Hematopoietic multipotent progenitor cell treated with erythropoietin and hydrocortisone succinate and interleukin-3 and kit ligand, for 8 days (in vitro differentiated cells): ENCODE measurements at regions not wholly inside any gene's neighbourhood (a gene's known extent, or its start where the extent isn't known, plus 50 kb on each side); places are given as distances from the start of the nearest gene placed in this dataset.
"Not testable (repeated sequence)": the region's sequence is repeated elsewhere in the genome, so short reads cannot be mapped to it uniquely, and the experiment has no call there.

Source experiments
- DNase-seq: peaks from one replicate; pipeline ENCODE4 v3.0.0-alpha.2; 2015

GRCh38 chr14:105601360-105602242 is 75.2 kb downstream of the TMEM121 start:
- no peak for DNase-seq

GRCh38 chr14:105602243-105602750 is 75.9 kb downstream of the TMEM121 start:
- no peak for DNase-seq

- peak; percentile 56 for DNase-seq
Observed at GRCh38 chr14:105602799-105603793, 76.7 kb downstream of the TMEM121 start.

- DNase-seq: not testable (repeated sequence)
Observed at GRCh38 chr14:105604531-105605463, 78.4 kb downstream of the TMEM121 start.

GRCh38 chr14:105605464-105606304 is 79.3 kb downstream of the TMEM121 start:
- no peak for DNase-seq

- not testable (repeated sequence) for DNase-seq
Observed at GRCh38 chr14:105606305-105606975, 80.1 kb downstream of the TMEM121 start.

GRCh38 chr14:105607025-105607424 is 80.6 kb downstream of the TMEM121 start:
- DNase-seq: not testable (repeated sequence)

GRCh38 chr14:105614987-105615386 is 88.6 kb downstream of the TMEM121 start:
- not testable (repeated sequence) for DNase-seq

GRCh38 chr14:105615986-105616801 is 89.8 kb downstream of the TMEM121 start:
- DNase-seq: not testable (repeated sequence)

- DNase-seq: no peak
Observed at GRCh38 chr14:105616802-105617192, 90.4 kb downstream of the TMEM121 start.

GRCh38 chr14:105617201-105617777 is 90.9 kb downstream of the TMEM121 start:
- peak; percentile 4 for DNase-seq

GRCh38 chr14:105617805-105618204 is 91.4 kb downstream of the TMEM121 start:
- DNase-seq: not testable (repeated sequence)

- DNase-seq: not testable (repeated sequence)
Observed at GRCh38 chr14:105619324-105619723, 92.9 kb downstream of the TMEM121 start.

- DNase-seq: not testable (repeated sequence)
Observed at GRCh38 chr14:105620178-105620864, 93.9 kb downstream of the TMEM121 start.

GRCh38 chr14:105620865-105621471 is 94.6 kb downstream of the TMEM121 start:
- not testable (repeated sequence) for DNase-seq

GRCh38 chr14:105621479-105622328 is 95.3 kb downstream of the TMEM121 start:
- not testable (repeated sequence) for DNase-seq
